Erythroblast (primary cell): ENCODE measurements at regions not wholly inside any gene's neighbourhood (a gene's known extent, or its start where the extent isn't known, plus 50 kb on each side); places are given as distances from the start of the nearest gene placed in this dataset.

Experiments
- GATA1 ChIP-seq: IDR thresholded peaks from 2 replicates; pipeline ENCODE4 v1.6.1; 2011; ENCODE audit warnings: low read depth, mild to moderate bottlenecking, control low read depth, low read length, moderate library complexity
- POLR2A ChIP-seq: IDR thresholded peaks from 2 replicates; pipeline ENCODE4 v1.6.1; 2011; ENCODE audit warnings: mild to moderate bottlenecking, low read length

DNA sequence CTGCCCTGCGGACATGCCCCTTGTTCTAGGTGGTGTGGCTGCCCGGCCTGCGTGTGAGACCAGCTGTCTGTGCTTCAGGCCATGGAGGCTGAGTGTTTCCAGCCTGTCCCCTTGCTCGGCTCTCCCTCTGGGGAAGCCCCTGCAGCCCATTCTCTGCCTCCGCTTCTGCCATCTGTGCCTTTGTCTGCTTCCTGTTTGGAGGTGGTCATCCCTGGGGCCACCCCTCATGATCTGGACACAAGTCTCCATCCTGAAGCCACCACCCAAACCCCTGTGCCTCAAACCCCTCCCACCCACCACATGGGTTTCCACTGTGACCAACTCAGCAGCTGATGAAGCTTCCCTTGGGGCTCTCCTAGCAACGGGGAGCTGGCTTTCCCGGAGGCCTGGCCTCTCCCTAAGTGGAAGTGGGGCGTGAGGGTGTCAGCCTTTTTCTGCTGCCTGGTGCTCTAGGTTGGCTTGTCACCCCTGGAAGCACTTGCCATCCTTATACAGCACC is 184.9 kb downstream of the SEC14L1 start:
- TF ChIP-seq POLR2A (no peak), GATA1 (no peak)
